GM23338 (cell line): ENCODE measurements at regions not wholly inside any gene's neighbourhood (a gene's known extent, or its start where the extent isn't known, plus 50 kb on each side); places are given as distances from the start of the nearest gene placed in this dataset.

Experiments used
- ATAC-seq: fragments of 200-7000 bp; cut with Tn5 transposase; 3 replicates; pipeline ENCODE4 v1.9.1; 2020
- DNase-seq: peaks from one replicate; pipeline ENCODE4 v3.0.0-alpha.2; 2015; ENCODE audit warnings: low spot score
- H2AFZ ChIP-seq: fragments of 200-600 bp; sonication (generic); 2 replicates; pipeline ENCODE4 v1.8.0; 2016; ENCODE audit warnings: antibody characterized with exemption, mild to moderate bottlenecking, moderate library complexity
- H3F3A ChIP-seq: fragments of 200-600 bp; sonication (generic); replicated peaks from 2 replicates; pipeline ENCODE4 v1.8.0; 2017; ENCODE audit warnings: antibody characterized with exemption, mixed run types, low read depth
- H3K27ac ChIP-seq: fragments of 200-600 bp; sonication (generic); 2 replicates; pipeline ENCODE4 v1.6.1; 2016; ENCODE audit warnings: low read depth
- H3K27me3 ChIP-seq: fragments of 200-600 bp; sonication (generic); 2 replicates; pipeline ENCODE4 v1.8.0; 2016; ENCODE audit warnings: mild to moderate bottlenecking, mixed run types, moderate library complexity; ENCODE audit not compliant: insufficient read depth
- H3K36me3 ChIP-seq: fragments of 200-600 bp; sonication (generic); 2 replicates; pipeline ENCODE4 v1.8.0; 2016; ENCODE audit warnings: mild to moderate bottlenecking; ENCODE audit not compliant: insufficient read depth
- H3K4me1 ChIP-seq: fragments of 200-600 bp; sonication (generic); 2 replicates; pipeline ENCODE4 v1.8.0; 2016; ENCODE audit warnings: mild to moderate bottlenecking, moderate library complexity; ENCODE audit not compliant: insufficient read depth
- H3K4me2 ChIP-seq: fragments of 200-600 bp; sonication (generic); 2 replicates; pipeline ENCODE4 v1.7.1; 2017; ENCODE audit warnings: mixed run types
- H3K4me3 ChIP-seq: fragments of 200-600 bp; sonication (generic); 2 replicates; pipeline ENCODE4 v1.6.1; 2016; ENCODE audit warnings: mixed run types
- H3K79me2 ChIP-seq: fragments of 200-600 bp; sonication (generic); replicated peaks from 2 replicates; pipeline ENCODE4 v1.8.0; 2017; ENCODE audit warnings: mild to moderate bottlenecking; ENCODE audit not compliant: insufficient read depth
- H3K9me2 ChIP-seq: fragments of 200-600 bp; sonication (generic); 2 replicates; pipeline ENCODE4 v1.8.0; 2017; ENCODE audit not compliant: insufficient read depth
- H4K20me1 ChIP-seq: fragments of 200-600 bp; sonication (generic); replicated peaks from 2 replicates; pipeline ENCODE4 v1.8.0; 2017; ENCODE audit warnings: mild to moderate bottlenecking; ENCODE audit not compliant: insufficient read depth
- H3K27ac Mint-ChIP-seq: 2 replicates; pipeline ENCODE4 v1.8.0; 2020; ENCODE audit warnings: inconsistent platforms, mild to moderate bottlenecking, moderate library complexity, mixed read lengths
- H3K27me3 Mint-ChIP-seq: 3 replicates; pipeline ENCODE4 v1.8.0; 2022; ENCODE audit warnings: low read depth, mild to moderate bottlenecking, moderate library complexity, mixed read lengths, inconsistent platforms; ENCODE audit not compliant: insufficient read depth, poor library complexity
- H3K36me3 Mint-ChIP-seq: 3 replicates; pipeline ENCODE4 v1.8.0; 2021; ENCODE audit warnings: low read depth, mild to moderate bottlenecking, inconsistent platforms, moderate library complexity, mixed read lengths
- H3K4me1 Mint-ChIP-seq: 3 replicates; pipeline ENCODE4 v1.8.0; 2020; ENCODE audit warnings: mild to moderate bottlenecking, inconsistent platforms, mixed read lengths
- H3K4me3 Mint-ChIP-seq: 3 replicates; pipeline ENCODE4 v1.8.0; 2021; ENCODE audit warnings: moderate library complexity, mild to moderate bottlenecking, inconsistent platforms, mixed read lengths
- H3K9me3 Mint-ChIP-seq: 3 replicates; pipeline ENCODE4 v1.8.0; 2020; ENCODE audit warnings: moderate library complexity, mild to moderate bottlenecking, inconsistent platforms, mixed read lengths
- CREB1 ChIP-seq: fragments of 250-450 bp; sonication (Bioruptor Pico); IDR thresholded peaks from 2 replicates; pipeline ENCODE4 v1.5.0; 2020; ENCODE audit warnings: low read depth, mild to moderate bottlenecking, moderate library complexity
- CTCF ChIP-seq, 2 experiments: fragments of 200-600 bp in 1 of 2; sonication (generic) in 1 of 2; conservative IDR thresholded peaks; 2 replicates each; pipeline versions ENCODE4 v1.5.1 to v1.6.1; 2016 to 2017; ENCODE audit warnings: antibody characterized with exemption in 2 of 2, low read depth in 2 of 2, mild to moderate bottlenecking in 2 of 2, moderate library complexity in 1 of 2
- ETS1 ChIP-seq: IDR thresholded peaks from 2 replicates; pipeline ENCODE4 v1.6.1; 2016; ENCODE audit warnings: antibody characterized with exemption
- EZH2 ChIP-seq: fragments of 200-600 bp; sonication (generic); IDR thresholded peaks from one replicate; pipeline ENCODE4 v1.8.0; 2017; ENCODE audit warnings: antibody characterized with exemption, mild to moderate bottlenecking, low read depth; ENCODE audit not compliant: unreplicated experiment
- EZH2phosphoT487 ChIP-seq: fragments of 200-600 bp; sonication (generic); IDR thresholded peaks from one replicate; pipeline ENCODE4 v1.8.1; 2018; ENCODE audit warnings: antibody characterized with exemption; ENCODE audit not compliant: unreplicated experiment
- POLR2AphosphoS5 ChIP-seq: IDR thresholded peaks from 2 replicates; pipeline ENCODE4 v1.6.1; 2016; ENCODE audit warnings: antibody characterized with exemption, low read depth
- STAT1 ChIP-seq: IDR thresholded peaks from one replicate; pipeline ENCODE4 v1.6.1; 2016; ENCODE audit warnings: antibody characterized with exemption; ENCODE audit not compliant: unreplicated experiment
- ZNF114 ChIP-seq: fragments of 250-450 bp; sonication (Bioruptor Pico); IDR thresholded peaks from 2 replicates; pipeline ENCODE4 v1.5.0; 2020; ENCODE audit warnings: mild to moderate bottlenecking, moderate library complexity
- ZNF331 ChIP-seq: fragments of 250-450 bp; sonication (Bioruptor Pico); IDR thresholded peaks from 2 replicates; pipeline ENCODE4 v1.5.0; 2020; ENCODE audit warnings: low read depth, mild to moderate bottlenecking, moderate library complexity
- ZNF462 ChIP-seq: fragments of 250-450 bp; sonication (Bioruptor Pico); IDR thresholded peaks from 2 replicates; pipeline ENCODE4 v1.5.0; 2020; ENCODE audit warnings: mild to moderate bottlenecking, moderate library complexity

DNA sequence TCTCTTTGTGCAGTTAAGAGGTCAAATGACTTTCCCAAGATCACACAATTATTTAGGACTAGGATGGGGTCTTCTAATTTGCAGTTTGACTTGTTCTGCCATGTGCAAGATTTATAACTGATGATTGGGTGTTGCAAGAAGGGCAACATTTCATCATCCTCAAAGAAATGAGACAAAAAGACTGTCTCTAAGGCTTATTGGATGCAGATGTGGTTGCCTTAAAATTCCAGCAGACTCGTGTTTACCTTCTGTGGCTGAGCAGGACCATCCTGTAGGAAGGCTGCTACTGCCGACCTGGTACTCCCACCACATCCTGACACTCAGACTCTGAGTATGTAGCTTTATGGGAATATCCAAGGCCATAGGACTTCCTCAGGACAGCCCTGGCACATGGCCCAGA lies 99.9 kb upstream of the SGIP1 start:
- H3K9me2 ChIP-seq, result peaks cover 5% of the 10 kb centered on the region; the same call in 1 of the 2 replicates
- ATAC-seq, result no peak
- H3K79me2 ChIP-seq, result no peaks in the 10 kb centered on the region
- peaks cover 17% of the 10 kb centered on the region for H3K4me1 ChIP-seq
- H4K20me1 ChIP-seq, result no peaks in the 10 kb centered on the region
- H3K36me3 ChIP-seq, result peaks cover 12% of the 10 kb centered on the region
- peaks cover 15% of the 10 kb centered on the region; the same call in 2 of the 3 replicates for H3K9me3 Mint-ChIP-seq
- peaks cover 23% of the 10 kb centered on the region; the same call in 2 of the 3 replicates for H3K4me1 Mint-ChIP-seq
- H3K36me3 Mint-ChIP-seq, result no peaks in the 10 kb centered on the region
- H3F3A ChIP-seq, result no peaks in the 10 kb centered on the region
- peaks cover 2% of the 10 kb centered on the region for H3K27me3 Mint-ChIP-seq
- H3K27me3 ChIP-seq, result no peaks in the 10 kb centered on the region
- no peak overlapping the region for H3K27ac Mint-ChIP-seq
- no peak overlapping the region for H3K4me3 ChIP-seq
- H2AFZ ChIP-seq, result no peak overlapping the region; the same call in 1 of the 2 replicates
- TF ChIP-seq POLR2AphosphoS5 (no peak), ETS1 (no peak), STAT1 (no peak)
- H3K27ac ChIP-seq, result no peak overlapping the region
- DNase-seq, result no peak
- H3K4me2 ChIP-seq, result no peak overlapping the region
- H3K4me3 Mint-ChIP-seq, result no peak overlapping the region

- no peaks in the 10 kb centered on the region for H3K27me3 ChIP-seq
- H4K20me1 ChIP-seq, result no peaks in the 10 kb centered on the region
- no peak overlapping the region for H3K4me2 ChIP-seq
- Mint-ChIP-seq H3K4me3 (no peak overlapping the region), H3K27ac (no peak overlapping the region), H3K4me1 (peaks cover 23% of the 10 kb centered on the region; the same call in 2 of the 3 replicates), H3K36me3 (no peaks in the 10 kb centered on the region), H3K27me3 (peaks cover 2% of the 10 kb centered on the region), H3K9me3 (peaks cover 13% of the 10 kb centered on the region; the same call in 2 of the 3 replicates)
- no peak for ATAC-seq
- no peak overlapping the region for H3K4me3 ChIP-seq
- H3K36me3 ChIP-seq, result peaks cover 11% of the 10 kb centered on the region
- H3K27ac ChIP-seq, result no peak overlapping the region
- no peak for DNase-seq
- H3K79me2 ChIP-seq, result no peaks in the 10 kb centered on the region
- no peaks in the 10 kb centered on the region for H3F3A ChIP-seq
- H3K4me1 ChIP-seq, result peaks cover 17% of the 10 kb centered on the region
- peaks cover 5% of the 10 kb centered on the region; the same call in 1 of the 2 replicates for H3K9me2 ChIP-seq
- H2AFZ ChIP-seq, result no peak overlapping the region; the same call in 1 of the 2 replicates
- TF ChIP-seq EZH2 (no peak), EZH2phosphoT487 (no peak), CTCF (conservative IDR thresholded peaks at IDR 0.05; ENCODE audit: low read depth in 2 of 2) (no peak), ZNF462 (CRISPR knock-in tag) (no peak), ETS1 (no peak), ZNF114 (CRISPR knock-in tag) (no peak), ZNF331 (no peak), CREB1 (CRISPR knock-in tag) (no peak), STAT1 (no peak)
These were observed 98.4 kb upstream of the SGIP1 start for GRCh38 chr1:66435541-66435940.
